ENCODE measurements at regions not wholly inside any gene's neighbourhood (a gene's known extent, or its start where the extent isn't known, plus 50 kb on each side); places are given as distances from the start of the nearest gene placed in this dataset.

DNA sequence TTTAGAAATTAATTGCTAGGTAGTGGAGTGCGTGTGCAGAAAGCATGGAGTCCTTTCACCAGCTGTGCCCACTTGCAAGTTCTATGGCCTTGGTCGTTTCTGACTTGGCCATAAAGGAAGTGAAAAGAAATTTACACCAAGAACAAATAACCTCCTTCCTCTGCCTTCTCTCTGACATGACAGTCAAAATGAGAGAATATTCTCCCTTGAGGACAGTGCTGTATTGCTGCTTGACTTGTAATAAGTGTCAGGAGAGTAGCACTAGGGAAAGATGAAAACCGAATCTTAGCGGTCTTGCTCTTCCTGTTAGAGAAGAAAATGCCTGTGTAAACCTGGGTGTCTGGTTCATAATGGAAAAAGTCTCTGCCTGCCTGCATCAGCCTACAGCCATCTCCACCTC is 333.1 kb upstream of the RAG2 start:
- no peak for TF ChIP-seq ARNT (IDR thresholded peaks at IDR 0.05)
- TF ChIP-seq CTBP1 (IDR thresholded peaks at IDR 0.05; ENCODE audit: borderline replicate concordance) = no peak
- no peak for TF ChIP-seq ELF4 (IDR thresholded peaks at IDR 0.05)
- no peak for TF ChIP-seq L3MBTL2 (conservative IDR thresholded peaks at IDR 0.05)
- no peak for TF ChIP-seq FOXM1 (IDR thresholded peaks at IDR 0.05; ENCODE audit: borderline replicate concordance)
- no peak for TF ChIP-seq FOXA1 (IDR thresholded peaks at IDR 0.05)
- no peak for TF ChIP-seq FOXK2 (IDR thresholded peaks at IDR 0.05)
- TF ChIP-seq SUZ12 (IDR thresholded peaks at IDR 0.05) = no peak
